Testis (tissue), 2 donors: ENCODE measurements at regions not wholly inside any gene's neighbourhood (a gene's known extent, or its start where the extent isn't known, plus 50 kb on each side); places are given as distances from the start of the nearest gene placed in this dataset.

Experiments used
- DNase-seq: peaks from one replicate; pipeline ENCODE4 v3.0.0-alpha.2; 2019
- H3K27ac ChIP-seq, 2 donors: fragments of 200-600 bp; sonication (generic); one replicate each; pipeline ENCODE4 v1.5.1; 2019
- H3K27me3 ChIP-seq: fragments of 200-600 bp; sonication (generic); one replicate; pipeline ENCODE4 v1.5.1; 2019
- H3K36me3 ChIP-seq: fragments of 200-600 bp; sonication (generic); one replicate; pipeline ENCODE4 v1.5.1; 2017; ENCODE audit warnings: low read depth; ENCODE audit errors: missing control alignments
- H3K4me1 ChIP-seq: fragments of 200-600 bp; sonication (generic); one replicate; pipeline ENCODE4 v1.5.1; 2019
- H3K4me3 ChIP-seq, 2 donors: fragments of 200-600 bp; sonication (generic); one replicate each; pipeline ENCODE4 v1.5.1; 2017 to 2019
- H3K9me3 ChIP-seq: fragments of 200-600 bp; sonication (generic); one replicate; pipeline ENCODE4 v1.5.1; 2017
- CTCF ChIP-seq, 3 experiments: fragments of 450-650 bp in 2 of 3; fragments of 200-600 bp in 1 of 3; sonication (generic) in 1 of 3; IDR thresholded peaks; one replicate each; pipeline ENCODE4 v1.5.1; 2016 to 2019; ENCODE audit warnings: antibody characterized with exemption in 3 of 3, mild to moderate bottlenecking in 2 of 3, moderate library complexity in 1 of 3
- POLR2A ChIP-seq: fragments of 450-650 bp; IDR thresholded peaks from one replicate; pipeline ENCODE4 v1.6.1; 2017; ENCODE audit warnings: antibody characterized with exemption, mild to moderate bottlenecking, moderate library complexity
- WGBS, 2 donors: methylation state at CpG; one replicate each; pipeline ENCODE4 v1.1.5; 2018; 5-methylcytosine and 5-hydroxymethylcytosine counted together
- intact Hi-C: fragments of 100-400 bp; cut with DNase I; formaldehyde crosslinking; loops from one replicate; pipeline ENCODE4 v1.15.1; 2023; ENCODE audit warnings: low total_unique reads

GRCh38 chr12:87378526-87378925 is 650.7 kb downstream of the C12orf50 start:
- H3K4me3 ChIP-seq = no peak overlapping the region
- DNase-seq = no peak
- peaks cover 7% of the 10 kb centered on the region for H3K4me1 ChIP-seq
- no peak for TF ChIP-seq CTCF (IDR thresholded peaks at IDR 0.05)
- no peak for TF ChIP-seq POLR2A
- no peaks in the 10 kb centered on the region for H3K27me3 ChIP-seq
- WGBS, 2 donors = 79 to 82% methylated on average over 2 of the region's 2 CpGs
- no peaks in the 10 kb centered on the region for H3K36me3 ChIP-seq
- intact Hi-C loops = no loop called here
- no peaks in the 10 kb centered on the region for H3K9me3 ChIP-seq
- H3K27ac ChIP-seq = no peak overlapping the region

- 86 to 91% methylated on average over 2 of the region's 2 CpGs for WGBS, 2 donors
- H3K27ac ChIP-seq = no peak overlapping the region
Measured at GRCh38 chr12:87376722-87377121, 652.5 kb downstream of the C12orf50 start.

GRCh38 chr12:87369161-87369560 is 660.0 kb downstream of the C12orf50 start:
- TF ChIP-seq POLR2A (no peak), CTCF (IDR thresholded peaks at IDR 0.05) (no peak)
- intact Hi-C loops = no loop called here
- 43 to 44% methylated on average over 2 of the region's 2 CpGs for WGBS, 2 donors
- no peak for DNase-seq
- no peaks in the 10 kb centered on the region for H3K27me3 ChIP-seq
- no peak overlapping the region for H3K4me3 ChIP-seq
- no peaks in the 10 kb centered on the region for H3K36me3 ChIP-seq
- H3K27ac ChIP-seq = no peak overlapping the region
- no peaks in the 10 kb centered on the region for H3K9me3 ChIP-seq
- peaks cover 6% of the 10 kb centered on the region for H3K4me1 ChIP-seq

More at GRCh38 chr12:87376722-87377121, 652.5 kb downstream of the C12orf50 start:
- Histone ChIP-seq H3K4me3 (no peak overlapping the region), H3K4me1 (no peaks in the 10 kb centered on the region), H3K36me3 (no peaks in the 10 kb centered on the region), H3K27me3 (no peaks in the 10 kb centered on the region), H3K9me3 (no peaks in the 10 kb centered on the region)
- intact Hi-C loops = no loop called here
- TF ChIP-seq POLR2A (no peak), CTCF (IDR thresholded peaks at IDR 0.05) (no peak)
- no peak for DNase-seq

GRCh38 chr12:87368259-87368658 is 660.9 kb downstream of the C12orf50 start:
- TF ChIP-seq CTCF (IDR thresholded peaks at IDR 0.05) (no peak), POLR2A (no peak)

GRCh38 chr12:87365423-87365822 is 663.8 kb downstream of the C12orf50 start:
- DNase-seq = no peak
- Histone ChIP-seq H3K27me3 (no peaks in the 10 kb centered on the region), H3K27ac (no peak overlapping the region), H3K9me3 (no peaks in the 10 kb centered on the region), H3K36me3 (no peaks in the 10 kb centered on the region), H3K4me3 (no peak overlapping the region), H3K4me1 (peaks cover 6% of the 10 kb centered on the region)
- intact Hi-C loops = no loop called here
- TF ChIP-seq CTCF (IDR thresholded peaks at IDR 0.05) (no peak), POLR2A (no peak)
- WGBS, 2 donors = 95 to 97% methylated on average over 1 of the region's 1 CpG

More at GRCh38 chr12:87368259-87368658, 660.9 kb downstream of the C12orf50 start:
- Histone ChIP-seq H3K4me3 (no peak overlapping the region), H3K27me3 (no peaks in the 10 kb centered on the region), H3K36me3 (no peaks in the 10 kb centered on the region), H3K9me3 (no peaks in the 10 kb centered on the region), H3K27ac (no peak overlapping the region), H3K4me1 (peaks cover 6% of the 10 kb centered on the region)
- intact Hi-C loops = no loop called here
- no peak for DNase-seq
- 84 to 87% methylated on average over 1 of the region's 1 CpG for WGBS, 2 donors
